ENCODE measurements at regions not wholly inside any gene's neighbourhood (a gene's known extent, or its start where the extent isn't known, plus 50 kb on each side); places are given as distances from the start of the nearest gene placed in this dataset.

DNA sequence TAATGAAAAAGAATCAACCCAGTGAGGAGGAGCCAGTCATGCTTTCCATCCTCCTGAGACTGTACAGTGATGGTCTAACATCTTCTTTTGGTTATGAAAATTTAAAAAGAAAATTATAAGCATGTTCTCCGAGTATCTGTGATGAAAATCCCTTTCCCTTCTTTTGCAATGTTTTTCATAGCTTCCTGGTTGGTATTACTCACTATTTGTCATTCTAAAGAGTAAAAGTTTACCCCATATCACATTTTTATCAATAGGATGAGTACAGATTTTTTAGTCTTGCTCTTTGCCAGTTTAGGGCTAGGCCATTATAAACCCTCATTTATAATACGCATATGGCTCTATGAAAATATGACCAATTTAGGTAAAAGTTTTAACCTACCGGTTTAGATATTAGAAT lies 564.1 kb downstream of the SUCLG1 start:
- H3K36me3 ChIP-seq (ENCODE audit: control insufficient read depth in 2 of 2, extremely low read depth in 1 of 2, insufficient read depth in 2 of 2, low read length in 2 of 2) = no peaks in the 10 kb centered on the region
- no peak for DNase-seq (ENCODE audit: low read depth, low spot score)
- H2AFZ ChIP-seq (ENCODE audit: control insufficient read depth, low read length) = no peak overlapping the region
- no peaks in the 10 kb centered on the region for H3K9me3 ChIP-seq (ENCODE audit: control insufficient read depth, low read depth, low read length)
- H3K27ac ChIP-seq (ENCODE audit: control insufficient read depth, insufficient read depth, low read length) = no peak overlapping the region
- H3K4me3 ChIP-seq (ENCODE audit: control insufficient read depth in 2 of 3, extremely low read depth in 1 of 3, insufficient read depth in 2 of 3, low read depth in 1 of 3, low read length in 3 of 3) = no peak overlapping the region
- H3K79me2 ChIP-seq (ENCODE audit: control insufficient read depth, insufficient read depth, low read length) = no peaks in the 10 kb centered on the region
- TF ChIP-seq, protein P1, sequence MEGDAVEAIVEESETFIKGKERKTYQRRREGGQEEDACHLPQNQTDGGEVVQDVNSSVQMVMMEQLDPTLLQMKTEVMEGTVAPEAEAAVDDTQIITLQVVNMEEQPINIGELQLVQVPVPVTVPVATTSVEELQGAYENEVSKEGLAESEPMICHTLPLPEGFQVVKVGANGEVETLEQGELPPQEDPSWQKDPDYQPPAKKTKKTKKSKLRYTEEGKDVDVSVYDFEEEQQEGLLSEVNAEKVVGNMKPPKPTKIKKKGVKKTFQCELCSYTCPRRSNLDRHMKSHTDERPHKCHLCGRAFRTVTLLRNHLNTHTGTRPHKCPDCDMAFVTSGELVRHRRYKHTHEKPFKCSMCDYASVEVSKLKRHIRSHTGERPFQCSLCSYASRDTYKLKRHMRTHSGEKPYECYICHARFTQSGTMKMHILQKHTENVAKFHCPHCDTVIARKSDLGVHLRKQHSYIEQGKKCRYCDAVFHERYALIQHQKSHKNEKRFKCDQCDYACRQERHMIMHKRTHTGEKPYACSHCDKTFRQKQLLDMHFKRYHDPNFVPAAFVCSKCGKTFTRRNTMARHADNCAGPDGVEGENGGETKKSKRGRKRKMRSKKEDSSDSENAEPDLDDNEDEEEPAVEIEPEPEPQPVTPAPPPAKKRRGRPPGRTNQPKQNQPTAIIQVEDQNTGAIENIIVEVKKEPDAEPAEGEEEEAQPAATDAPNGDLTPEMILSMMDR (optimal IDR thresholded peaks at IDR 0.05 in 1 of 3, IDR thresholded peaks at IDR 0.05 in 1 of 3, conservative IDR thresholded peaks at IDR 0.05 in 1 of 3; ENCODE audit: extremely low read depth in 1 of 3, insufficient read depth in 2 of 3, low read length in 3 of 3) = no peak
- no peak for TF ChIP-seq EZH2 (IDR thresholded peaks at IDR 0.05; ENCODE audit: low read length)
- dilution Hi-C loops (cut with MboI; ENCODE audit: extremely low pct_ligation_motif_present, low sequenced_read_pairs) = no loop called here
- no peak overlapping the region for H3K4me2 ChIP-seq (ENCODE audit: control insufficient read depth, extremely low read depth, insufficient read depth, low read depth, low read length)
- H3K9ac ChIP-seq (ENCODE audit: control insufficient read depth, extremely low read depth, insufficient read depth, low read length) = no peak overlapping the region
- FAIRE-seq = no peak
- no peaks in the 10 kb centered on the region for H4K20me1 ChIP-seq (ENCODE audit: control insufficient read depth, extremely low read depth, insufficient read depth, low read length)
- H3K27me3 ChIP-seq (ENCODE audit: control insufficient read depth, extremely low read depth, insufficient read depth, low read length) = no peaks in the 10 kb centered on the region
- H3K9me1 ChIP-seq (ENCODE audit: control insufficient read depth, extremely low read depth, insufficient read depth, low read length) = no peaks in the 10 kb centered on the region
- no peaks in the 10 kb centered on the region for H3K4me1 ChIP-seq (ENCODE audit: control insufficient read depth, extremely low read depth, insufficient read depth, low read length)

DNA sequence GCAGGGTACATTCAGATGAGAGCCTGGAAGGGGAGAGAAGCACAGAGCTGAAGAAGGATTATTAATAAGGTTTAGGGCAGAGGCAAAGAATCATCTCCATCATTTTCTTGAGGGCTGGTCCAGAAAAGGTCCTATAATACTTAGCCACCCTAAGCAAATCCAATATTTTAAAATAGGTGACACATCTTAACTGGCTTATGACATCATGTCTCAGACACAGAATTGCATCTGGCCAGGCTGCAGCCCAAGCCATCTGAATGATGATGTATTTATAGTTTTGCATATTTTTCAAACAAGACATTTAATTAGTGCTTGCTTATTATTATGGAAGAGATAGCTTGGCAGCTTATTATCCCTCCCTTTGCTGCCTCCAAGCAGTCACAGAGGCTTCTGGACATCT lies 571.3 kb downstream of the SUCLG1 start:
- no peaks in the 10 kb centered on the region for H3K9me3 ChIP-seq (ENCODE audit: control insufficient read depth, low read depth, low read length)
- no peaks in the 10 kb centered on the region for H3K9me1 ChIP-seq (ENCODE audit: control insufficient read depth, extremely low read depth, insufficient read depth, low read length)
- FAIRE-seq (no peak), DNase-seq (ENCODE audit: low read depth, low spot score) (no peak)
- H3K4me2 ChIP-seq (ENCODE audit: control insufficient read depth, extremely low read depth, insufficient read depth, low read depth, low read length) = no peak overlapping the region
- H3K36me3 ChIP-seq (ENCODE audit: control insufficient read depth in 2 of 2, extremely low read depth in 1 of 2, insufficient read depth in 2 of 2, low read length in 2 of 2) = no peaks in the 10 kb centered on the region
- H4K20me1 ChIP-seq (ENCODE audit: control insufficient read depth, extremely low read depth, insufficient read depth, low read length) = no peaks in the 10 kb centered on the region
- H3K9ac ChIP-seq (ENCODE audit: control insufficient read depth, extremely low read depth, insufficient read depth, low read length) = no peak overlapping the region
- H3K4me1 ChIP-seq (ENCODE audit: control insufficient read depth, extremely low read depth, insufficient read depth, low read length) = no peaks in the 10 kb centered on the region
- H3K79me2 ChIP-seq (ENCODE audit: control insufficient read depth, insufficient read depth, low read length) = no peaks in the 10 kb centered on the region
- no peak overlapping the region for H3K4me3 ChIP-seq (ENCODE audit: control insufficient read depth in 2 of 3, extremely low read depth in 1 of 3, insufficient read depth in 2 of 3, low read depth in 1 of 3, low read length in 3 of 3)
- TF ChIP-seq, protein P1 (optimal IDR thresholded peaks at IDR 0.05 in 1 of 3, IDR thresholded peaks at IDR 0.05 in 1 of 3, conservative IDR thresholded peaks at IDR 0.05 in 1 of 3; ENCODE audit: extremely low read depth in 1 of 3, insufficient read depth in 2 of 3, low read length in 3 of 3) = no peak
- TF ChIP-seq EZH2 (IDR thresholded peaks at IDR 0.05; ENCODE audit: low read length) = no peak
- H3K27me3 ChIP-seq (ENCODE audit: control insufficient read depth, extremely low read depth, insufficient read depth, low read length) = no peaks in the 10 kb centered on the region
- no peak overlapping the region for H3K27ac ChIP-seq (ENCODE audit: control insufficient read depth, insufficient read depth, low read length)
- dilution Hi-C loops (cut with MboI; ENCODE audit: extremely low pct_ligation_motif_present, low sequenced_read_pairs) = no loop called here
- H2AFZ ChIP-seq (ENCODE audit: control insufficient read depth, low read length) = no peak overlapping the region
